ENCODE measurements at regions not wholly inside any gene's neighbourhood (a gene's known extent, or its start where the extent isn't known, plus 50 kb on each side); places are given as distances from the start of the nearest gene placed in this dataset.

- no peak for DNase-seq
Observed at GRCh38 chr12:44961887-44962286, 85.8 kb upstream of the NELL2 start.

GRCh38 chr12:44960856-44961255 is 84.7 kb upstream of the NELL2 start:
- no peak for DNase-seq

- no peak for DNase-seq
Observed at GRCh38 chr12:44960423-44960822, 84.3 kb upstream of the NELL2 start.

GRCh38 chr12:44947163-44947562 is 71.0 kb upstream of the NELL2 start:
- DNase-seq, result no peak

GRCh38 chr12:44942714-44943113 is 66.6 kb upstream of the NELL2 start:
- DNase-seq, result no peak

- peak; percentile 77 for DNase-seq
Observed at GRCh38 chr12:44930972-44931600, 55.0 kb upstream of the NELL2 start.

- DNase-seq, result no peak
Observed at GRCh38 chr12:44929236-44929885, 53.2 kb upstream of the NELL2 start.
